Mesodermal cell (in vitro differentiated cells): ENCODE measurements at regions not wholly inside any gene's neighbourhood (a gene's known extent, or its start where the extent isn't known, plus 50 kb on each side); places are given as distances from the start of the nearest gene placed in this dataset.

ENCODE experiments used
- H3K27ac ChIP-seq: 2 replicates; pipeline ENCODE4 v1.7.0; 2013; ENCODE audit warnings: mild to moderate bottlenecking, low read depth, low read length, moderate library complexity; ENCODE audit not compliant: severe bottlenecking
- H3K36me3 ChIP-seq: 2 replicates; pipeline ENCODE4 v1.7.1; 2013; ENCODE audit warnings: mild to moderate bottlenecking, low read length, moderate library complexity; ENCODE audit not compliant: control insufficient read depth, insufficient read depth
- H3K4me1 ChIP-seq: one replicate; pipeline ENCODE4 v1.7.1; 2013; ENCODE audit warnings: mild to moderate bottlenecking, low read length; ENCODE audit not compliant: insufficient read depth, control insufficient read depth, poor library complexity, severe bottlenecking
- H3K4me3 ChIP-seq: 2 replicates; pipeline ENCODE4 v1.7.0; 2013; ENCODE audit warnings: low read length, control low read depth, mild to moderate bottlenecking; ENCODE audit not compliant: insufficient read depth, poor library complexity, severe bottlenecking; ENCODE audit errors: extremely low read depth
- H3K9me3 ChIP-seq: 2 replicates; pipeline ENCODE4 v1.7.1; 2013; ENCODE audit warnings: mild to moderate bottlenecking, low read length, moderate library complexity; ENCODE audit not compliant: control insufficient read depth
- WGBS, 2 experiments: methylation state at CpG; one replicate each; pipeline ENCODE4 v1.1.5; 2013; ENCODE audit warnings: missing lambda C conversion rate in 2 of 2; ENCODE audit not compliant: insufficient coverage in 2 of 2; 5-methylcytosine and 5-hydroxymethylcytosine counted together

- H3K9me3 ChIP-seq = no peaks in the 10 kb centered on the region
- 83 to 85% methylated on average over 2 to 6 of the region's 6 CpGs for WGBS, 2 experiments
Observed at GRCh38 chr5:163595932-163596607, 90.7 kb downstream of the MAT2B start.

GRCh38 chr5:163596608-163597315 lies 91.3 kb downstream of the MAT2B start:
- Histone ChIP-seq H3K36me3 (no peaks in the 10 kb centered on the region), H3K27ac (no peak overlapping the region), H3K9me3 (no peaks in the 10 kb centered on the region), H3K4me1 (no peaks in the 10 kb centered on the region), H3K4me3 (no peak overlapping the region)
- 33 to 83% methylated on average over 1 to 3 of the region's 5 CpGs for WGBS, 2 experiments

More at GRCh38 chr5:163595932-163596607, 90.7 kb downstream of the MAT2B start:
- Histone ChIP-seq H3K36me3 (no peaks in the 10 kb centered on the region), H3K4me3 (no peak overlapping the region), H3K4me1 (no peaks in the 10 kb centered on the region), H3K27ac (no peak overlapping the region)

- Histone ChIP-seq H3K9me3 (no peaks in the 10 kb centered on the region), H3K27ac (no peak overlapping the region), H3K36me3 (no peaks in the 10 kb centered on the region), H3K4me1 (no peaks in the 10 kb centered on the region), H3K4me3 (no peak overlapping the region)
- WGBS, 2 experiments = 87 to 91% methylated on average over 3 to 4 of the region's 4 CpGs
Observed at GRCh38 chr5:163604013-163604412, 98.6 kb downstream of the MAT2B start.

- Histone ChIP-seq H3K27ac (no peak overlapping the region), H3K36me3 (no peaks in the 10 kb centered on the region), H3K4me3 (no peak overlapping the region), H3K4me1 (no peaks in the 10 kb centered on the region), H3K9me3 (no peaks in the 10 kb centered on the region)
- 91 to 94% methylated on average over 4 of the region's 4 CpGs for WGBS, 2 experiments
Observed at GRCh38 chr5:163607256-163607655, 101.8 kb downstream of the MAT2B start.

- no peaks in the 10 kb centered on the region for H3K9me3 ChIP-seq
- H3K36me3 ChIP-seq = no peaks in the 10 kb centered on the region
- H3K27ac ChIP-seq = no peak overlapping the region
- no peak overlapping the region for H3K4me3 ChIP-seq
- no peaks in the 10 kb centered on the region for H3K4me1 ChIP-seq
Observed at GRCh38 chr5:163608621-163609020, 103.2 kb downstream of the MAT2B start.

- no peaks in the 10 kb centered on the region for H3K9me3 ChIP-seq
- no peak overlapping the region for H3K4me3 ChIP-seq
- no peak overlapping the region for H3K27ac ChIP-seq
- no peaks in the 10 kb centered on the region for H3K4me1 ChIP-seq
- H3K36me3 ChIP-seq = no peaks in the 10 kb centered on the region
- 100% methylated on average over 1 of the region's 1 CpG for WGBS, 2 experiments
Observed at GRCh38 chr5:163609910-163610309, 104.5 kb downstream of the MAT2B start.

GRCh38 chr5:163612358-163613149 lies 107.1 kb downstream of the MAT2B start:
- Histone ChIP-seq H3K27ac (no peak overlapping the region), H3K36me3 (no peaks in the 10 kb centered on the region), H3K4me1 (no peaks in the 10 kb centered on the region), H3K9me3 (no peaks in the 10 kb centered on the region), H3K4me3 (no peak overlapping the region)
- WGBS, 2 experiments = 82 to 88% methylated on average over 5 to 6 of the region's 8 CpGs

- H3K36me3 ChIP-seq = no peaks in the 10 kb centered on the region
- 82 to 90% methylated on average over 3 to 4 of the region's 4 CpGs for WGBS, 2 experiments
- H3K9me3 ChIP-seq = no peaks in the 10 kb centered on the region
- H3K27ac ChIP-seq = no peak overlapping the region
- H3K4me1 ChIP-seq = no peaks in the 10 kb centered on the region
- no peak overlapping the region for H3K4me3 ChIP-seq
Observed at GRCh38 chr5:163613150-163613442, 107.7 kb downstream of the MAT2B start.

- H3K4me3 ChIP-seq = no peak overlapping the region
- H3K27ac ChIP-seq = no peak overlapping the region
- WGBS, 2 experiments = 100% methylated on average over 1 of the region's 3 CpGs; no CpG with 5 or more reads in 1 of the 2 experiments
- no peaks in the 10 kb centered on the region for H3K36me3 ChIP-seq
- H3K9me3 ChIP-seq = no peaks in the 10 kb centered on the region
- no peaks in the 10 kb centered on the region for H3K4me1 ChIP-seq
Observed at GRCh38 chr5:163614787-163615186, 109.4 kb downstream of the MAT2B start.

- 94% methylated on average over 2 of the region's 3 CpGs; no CpG with 5 or more reads in 1 of the 2 experiments for WGBS, 2 experiments
- no peaks in the 10 kb centered on the region for H3K4me1 ChIP-seq
- no peak overlapping the region for H3K4me3 ChIP-seq
- H3K9me3 ChIP-seq = no peaks in the 10 kb centered on the region
- no peak overlapping the region for H3K27ac ChIP-seq
- H3K36me3 ChIP-seq = no peaks in the 10 kb centered on the region
Observed at GRCh38 chr5:163619273-163619934, 114.0 kb downstream of the MAT2B start.
